ENCODE measurements at regions not wholly inside any gene's neighbourhood (a gene's known extent, or its start where the extent isn't known, plus 50 kb on each side); places are given as distances from the start of the nearest gene placed in this dataset.
"Not testable (repeated sequence)": the region's sequence is repeated elsewhere in the genome, so short reads cannot be mapped to it uniquely, and the experiment has no call there.

GRCh38 chr4:173991316-173991715 lies 292.2 kb downstream of the FBXO8 start:
- Histone ChIP-seq H3K36me3 (ENCODE audit: control insufficient read depth, low read length) (no peaks in the 10 kb centered on the region), H3F3A (ENCODE audit: control insufficient read depth, insufficient read depth) (no peaks in the 10 kb centered on the region), H3K27ac (ENCODE audit: low read depth, low read length) (no peak overlapping the region), H3K79me2 (ENCODE audit: control insufficient read depth, low read length) (no peaks in the 10 kb centered on the region), H3K4me3 (ENCODE audit: low read length) (no peak overlapping the region), H4K20me1 (ENCODE audit: control insufficient read depth, insufficient read depth, low read depth, low read length) (no peaks in the 10 kb centered on the region), H3K4me2 (ENCODE audit: low read length) (no peak overlapping the region), H3K9me2 (replicated peaks; ENCODE audit: control insufficient read depth, low read length) (no peaks in the 10 kb centered on the region), H3K27me3 (ENCODE audit: control insufficient read depth, low read length) (no peaks in the 10 kb centered on the region), H3K4me1 (ENCODE audit: control insufficient read depth, low read length) (no peaks in the 10 kb centered on the region), H3K9me3 (ENCODE audit: control insufficient read depth, insufficient read depth, low read length) (no peaks in the 10 kb centered on the region)
- no peak for TF ChIP-seq EZH2phosphoT487 (IDR thresholded peaks at IDR 0.05; ENCODE audit: borderline replicate concordance, low read length)
- TF ChIP-seq, protein P1, sequence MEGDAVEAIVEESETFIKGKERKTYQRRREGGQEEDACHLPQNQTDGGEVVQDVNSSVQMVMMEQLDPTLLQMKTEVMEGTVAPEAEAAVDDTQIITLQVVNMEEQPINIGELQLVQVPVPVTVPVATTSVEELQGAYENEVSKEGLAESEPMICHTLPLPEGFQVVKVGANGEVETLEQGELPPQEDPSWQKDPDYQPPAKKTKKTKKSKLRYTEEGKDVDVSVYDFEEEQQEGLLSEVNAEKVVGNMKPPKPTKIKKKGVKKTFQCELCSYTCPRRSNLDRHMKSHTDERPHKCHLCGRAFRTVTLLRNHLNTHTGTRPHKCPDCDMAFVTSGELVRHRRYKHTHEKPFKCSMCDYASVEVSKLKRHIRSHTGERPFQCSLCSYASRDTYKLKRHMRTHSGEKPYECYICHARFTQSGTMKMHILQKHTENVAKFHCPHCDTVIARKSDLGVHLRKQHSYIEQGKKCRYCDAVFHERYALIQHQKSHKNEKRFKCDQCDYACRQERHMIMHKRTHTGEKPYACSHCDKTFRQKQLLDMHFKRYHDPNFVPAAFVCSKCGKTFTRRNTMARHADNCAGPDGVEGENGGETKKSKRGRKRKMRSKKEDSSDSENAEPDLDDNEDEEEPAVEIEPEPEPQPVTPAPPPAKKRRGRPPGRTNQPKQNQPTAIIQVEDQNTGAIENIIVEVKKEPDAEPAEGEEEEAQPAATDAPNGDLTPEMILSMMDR (IDR thresholded peaks at IDR 0.05; ENCODE audit: low read depth, low read length, poor library complexity, severe bottlenecking): no peak

DNA sequence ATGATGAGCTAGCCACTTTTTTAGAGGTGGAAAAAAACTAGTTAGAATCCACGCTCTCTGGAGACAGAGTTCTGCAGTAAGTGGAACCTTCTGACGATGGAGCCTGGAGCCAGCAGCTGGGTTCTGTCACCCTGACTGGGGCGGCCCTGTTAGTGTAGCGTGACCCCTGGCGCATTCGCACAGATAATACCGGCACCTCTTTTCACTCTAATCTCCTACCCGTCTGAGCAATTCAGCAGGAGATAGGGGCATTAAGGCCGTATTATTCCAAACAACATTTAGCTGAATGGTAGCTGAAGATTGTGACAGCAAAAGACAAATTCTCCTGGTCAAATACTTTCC lies 292.6 kb downstream of the FBXO8 start:
- H3K9me3 ChIP-seq (ENCODE audit: control insufficient read depth, insufficient read depth, low read length): no peaks in the 10 kb centered on the region
- no peaks in the 10 kb centered on the region for H3F3A ChIP-seq (ENCODE audit: control insufficient read depth, insufficient read depth)
- TF ChIP-seq, protein P1 (IDR thresholded peaks at IDR 0.05; ENCODE audit: low read depth, low read length, poor library complexity, severe bottlenecking): no peak
- TF ChIP-seq EZH2phosphoT487 (IDR thresholded peaks at IDR 0.05; ENCODE audit: borderline replicate concordance, low read length): no peak
- no peaks in the 10 kb centered on the region for H3K4me1 ChIP-seq (ENCODE audit: control insufficient read depth, low read length)
- no peak overlapping the region for H3K27ac ChIP-seq (ENCODE audit: low read depth, low read length)
- no peak overlapping the region for H3K4me2 ChIP-seq (ENCODE audit: low read length)
- no peaks in the 10 kb centered on the region for H3K79me2 ChIP-seq (ENCODE audit: control insufficient read depth, low read length)
- no peak overlapping the region for H3K4me3 ChIP-seq (ENCODE audit: low read length)
- no peaks in the 10 kb centered on the region for H3K27me3 ChIP-seq (ENCODE audit: control insufficient read depth, low read length)
- H4K20me1 ChIP-seq (ENCODE audit: control insufficient read depth, insufficient read depth, low read depth, low read length): no peaks in the 10 kb centered on the region
- H3K9me2 ChIP-seq (replicated peaks; ENCODE audit: control insufficient read depth, low read length): no peaks in the 10 kb centered on the region
- H3K36me3 ChIP-seq (ENCODE audit: control insufficient read depth, low read length): no peaks in the 10 kb centered on the region

DNA sequence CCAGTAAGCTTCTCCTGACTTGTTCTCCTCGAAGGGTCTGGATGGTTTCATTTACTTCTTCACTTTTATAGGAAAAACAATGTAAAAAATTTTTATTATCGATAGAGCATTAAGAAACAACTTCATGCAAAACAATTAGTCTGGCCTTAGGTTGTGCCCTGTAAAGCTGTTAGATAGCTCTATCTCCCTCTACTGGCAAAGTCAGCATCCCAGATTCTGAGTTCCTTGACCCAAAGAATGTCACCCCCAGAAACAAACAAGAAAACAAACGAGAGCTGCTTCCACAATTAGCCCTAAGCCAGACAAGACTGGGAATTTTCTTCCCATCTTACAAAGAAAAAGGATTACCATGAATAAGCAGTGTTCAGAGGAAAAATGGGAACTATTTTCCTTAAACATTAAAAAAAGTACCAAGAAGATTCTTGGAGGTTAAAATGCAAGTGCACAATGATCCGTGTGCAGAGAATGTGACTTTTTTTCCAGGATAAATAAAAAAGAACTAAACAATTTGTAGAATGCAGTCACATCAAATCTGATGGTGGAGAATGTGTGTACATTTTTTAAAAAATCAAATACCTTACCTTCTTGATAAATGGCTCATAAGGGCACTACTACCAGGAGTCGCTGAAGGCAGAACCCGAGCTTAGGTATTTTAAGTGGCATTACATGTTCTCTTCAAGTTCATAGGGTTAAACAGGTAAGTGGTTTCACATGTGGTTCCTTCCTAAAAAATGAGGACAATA lies 293.2 kb downstream of the FBXO8 start:
- H3K4me2 ChIP-seq (ENCODE audit: low read length): no peak overlapping the region
- TF ChIP-seq, protein P1 (IDR thresholded peaks at IDR 0.05; ENCODE audit: low read depth, low read length, poor library complexity, severe bottlenecking): peak; percentile 27
- TF ChIP-seq EZH2phosphoT487 (IDR thresholded peaks at IDR 0.05; ENCODE audit: borderline replicate concordance, low read length): no peak
- no peaks in the 10 kb centered on the region for H3K79me2 ChIP-seq (ENCODE audit: control insufficient read depth, low read length)
- H3K9me2 ChIP-seq (replicated peaks; ENCODE audit: control insufficient read depth, low read length): no peaks in the 10 kb centered on the region
- no peaks in the 10 kb centered on the region for H3K9me3 ChIP-seq (ENCODE audit: control insufficient read depth, insufficient read depth, low read length)
- no peaks in the 10 kb centered on the region for H3F3A ChIP-seq (ENCODE audit: control insufficient read depth, insufficient read depth)
- H3K27me3 ChIP-seq (ENCODE audit: control insufficient read depth, low read length): no peaks in the 10 kb centered on the region
- H3K27ac ChIP-seq (ENCODE audit: low read depth, low read length): no peak overlapping the region
- H3K4me3 ChIP-seq (ENCODE audit: low read length): no peak overlapping the region
- no peaks in the 10 kb centered on the region for H4K20me1 ChIP-seq (ENCODE audit: control insufficient read depth, insufficient read depth, low read depth, low read length)
- H3K4me1 ChIP-seq (ENCODE audit: control insufficient read depth, low read length): no peaks in the 10 kb centered on the region
- H3K36me3 ChIP-seq (ENCODE audit: control insufficient read depth, low read length): no peaks in the 10 kb centered on the region

GRCh38 chr4:173963523-173963922 lies 319.9 kb downstream of the FBXO8 start:
- H3K27ac ChIP-seq (ENCODE audit: low read depth, low read length); H3K4me1 ChIP-seq (ENCODE audit: control insufficient read depth, low read length); H4K20me1 ChIP-seq (ENCODE audit: control insufficient read depth, insufficient read depth, low read depth, low read length); H3K4me2 ChIP-seq (ENCODE audit: low read length); H3K4me3 ChIP-seq (ENCODE audit: low read length); H3K79me2 ChIP-seq (ENCODE audit: control insufficient read depth, low read length); H3K36me3 ChIP-seq (ENCODE audit: control insufficient read depth, low read length); H3K9me3 ChIP-seq (ENCODE audit: control insufficient read depth, insufficient read depth, low read length); H3F3A ChIP-seq (ENCODE audit: control insufficient read depth, insufficient read depth); H3K9me2 ChIP-seq (replicated peaks; ENCODE audit: control insufficient read depth, low read length); H3K27me3 ChIP-seq (ENCODE audit: control insufficient read depth, low read length): not testable (repeated sequence)
